Effector memory CD4-positive, alpha-beta T cell (primary cell): ENCODE measurements at regions not wholly inside any gene's neighbourhood (a gene's known extent, or its start where the extent isn't known, plus 50 kb on each side); places are given as distances from the start of the nearest gene placed in this dataset.

Source experiments
- DNase-seq, 3 donors: peaks; one replicate each; pipeline ENCODE4 v3.0.0-alpha.2; 2020
- H3K27ac ChIP-seq: 2 replicates; pipeline ENCODE4 v1.7.0; 2013; ENCODE audit warnings: mild to moderate bottlenecking, low read length, moderate library complexity; ENCODE audit not compliant: insufficient read depth, poor library complexity, severe bottlenecking
- H3K27me3 ChIP-seq: replicated peaks from 2 replicates; pipeline ENCODE4 v1.7.0; 2013; ENCODE audit warnings: mild to moderate bottlenecking, low read length; ENCODE audit not compliant: insufficient read depth, control insufficient read depth, poor library complexity, severe bottlenecking
- H3K36me3 ChIP-seq: 2 replicates; pipeline ENCODE4 v1.7.0; 2013; ENCODE audit warnings: mild to moderate bottlenecking, low read length, moderate library complexity; ENCODE audit not compliant: control insufficient read depth, insufficient read depth
- H3K4me1 ChIP-seq: 2 replicates; pipeline ENCODE4 v1.7.0; 2013; ENCODE audit warnings: low read length, mild to moderate bottlenecking; ENCODE audit not compliant: control insufficient read depth, insufficient read depth, poor library complexity, severe bottlenecking
- H3K4me3 ChIP-seq: 2 replicates; pipeline ENCODE4 v1.7.0; 2013; ENCODE audit warnings: low read length, low read depth, mild to moderate bottlenecking; ENCODE audit not compliant: insufficient read depth, poor library complexity, severe bottlenecking
- H3K9me3 ChIP-seq: 2 replicates; pipeline ENCODE4 v1.7.0; 2013; ENCODE audit warnings: mild to moderate bottlenecking, low read length, moderate library complexity; ENCODE audit not compliant: control insufficient read depth

DNA sequence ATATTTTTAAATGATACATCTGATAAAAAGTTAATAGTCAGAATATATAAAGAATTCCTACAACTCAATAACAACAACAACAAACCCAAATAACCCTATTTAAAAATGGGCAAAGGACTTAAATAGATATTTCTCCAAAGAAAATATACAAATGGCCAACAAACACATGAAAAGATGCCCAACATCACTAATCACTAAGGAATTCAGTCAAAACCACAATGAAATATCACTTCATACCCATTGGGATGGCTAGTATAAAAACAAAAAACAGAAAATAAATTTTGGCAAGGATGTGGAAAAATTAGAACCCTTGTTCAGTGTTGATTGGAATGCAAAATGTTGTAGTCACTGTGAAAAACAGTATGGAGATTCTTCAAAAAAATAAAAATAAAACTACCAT, 184.8 kb upstream of the RAB4A start:
- H3K27ac ChIP-seq: no peak overlapping the region
- H3K4me1 ChIP-seq: no peaks in the 10 kb centered on the region
- no peaks in the 10 kb centered on the region for H3K9me3 ChIP-seq
- no peaks in the 10 kb centered on the region for H3K27me3 ChIP-seq
- H3K4me3 ChIP-seq: no peak overlapping the region
- no peaks in the 10 kb centered on the region for H3K36me3 ChIP-seq
- no peak for DNase-seq

DNA sequence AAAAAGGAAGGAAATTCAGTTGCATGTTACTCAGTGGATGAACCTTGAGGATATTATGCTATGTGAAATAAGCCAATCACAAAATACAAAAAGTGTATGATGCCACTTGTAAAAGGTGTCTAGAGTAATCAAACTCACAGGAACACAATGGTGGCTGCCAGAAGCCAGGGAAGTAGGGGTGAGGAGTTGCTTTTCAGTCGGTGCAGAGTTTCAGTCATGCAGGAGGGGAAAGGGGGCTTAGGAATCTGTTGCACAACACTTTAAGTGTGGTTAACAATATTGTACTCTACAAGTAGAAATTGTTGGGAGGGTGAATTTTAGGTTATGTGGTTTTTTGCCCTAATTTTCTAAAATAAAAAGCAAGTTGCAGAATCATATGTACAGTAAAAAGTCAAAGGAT, 184.2 kb upstream of the RAB4A start:
- H3K4me1 ChIP-seq: no peaks in the 10 kb centered on the region
- H3K9me3 ChIP-seq: no peaks in the 10 kb centered on the region
- H3K36me3 ChIP-seq: no peaks in the 10 kb centered on the region
- DNase-seq: no peak
- no peak overlapping the region for H3K27ac ChIP-seq
- no peaks in the 10 kb centered on the region for H3K27me3 ChIP-seq
- no peak overlapping the region for H3K4me3 ChIP-seq

DNA sequence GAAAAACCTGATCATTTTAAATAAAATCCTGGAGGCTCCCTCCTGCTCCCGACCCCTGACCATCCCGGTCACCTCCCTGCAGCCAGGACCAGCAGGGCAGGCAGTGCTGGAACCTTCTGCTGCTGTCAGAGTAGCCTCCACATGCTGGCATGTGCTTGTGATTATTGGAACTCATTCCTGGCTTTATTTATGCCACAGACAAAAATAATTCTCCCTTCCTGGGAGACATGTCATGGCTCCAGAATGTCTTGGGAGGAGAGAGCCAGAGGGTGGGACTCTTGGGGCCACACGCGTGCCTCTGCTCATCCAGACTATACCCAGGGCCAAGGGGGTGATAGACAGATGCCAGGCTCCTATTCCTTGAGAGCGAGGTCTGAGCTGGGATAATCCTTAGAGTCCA, 183.6 kb upstream of the RAB4A start:
- Histone ChIP-seq H3K27ac (no peak overlapping the region), H3K4me1 (no peaks in the 10 kb centered on the region), H3K9me3 (no peaks in the 10 kb centered on the region), H3K36me3 (no peaks in the 10 kb centered on the region), H3K4me3 (no peak overlapping the region), H3K27me3 (no peaks in the 10 kb centered on the region)
- no peak for DNase-seq

DNA sequence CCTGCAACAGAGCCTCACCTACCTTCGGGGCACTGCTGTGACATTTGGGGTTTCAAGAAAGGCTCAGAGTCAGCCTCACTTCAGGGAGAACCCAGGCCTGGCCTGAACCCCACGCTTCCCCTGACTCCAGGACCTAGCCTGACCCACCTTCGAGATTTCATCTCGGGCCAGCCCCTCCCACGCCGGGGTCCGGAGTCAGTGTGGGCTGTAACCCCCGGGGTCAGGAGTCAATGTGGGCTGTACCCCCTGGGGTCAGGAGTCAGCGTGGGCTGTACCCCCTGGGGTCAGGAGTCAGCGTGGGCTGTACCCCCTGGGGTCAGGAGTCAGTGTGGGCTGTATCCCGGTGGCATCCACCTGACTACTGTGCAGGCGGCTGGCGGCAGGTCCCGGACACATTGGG, 183.0 kb upstream of the RAB4A start:
- Histone ChIP-seq H3K36me3 (no peaks in the 10 kb centered on the region), H3K27ac (no peak overlapping the region), H3K27me3 (no peaks in the 10 kb centered on the region), H3K9me3 (no peaks in the 10 kb centered on the region), H3K4me3 (no peak overlapping the region), H3K4me1 (no peaks in the 10 kb centered on the region)
- no peak for DNase-seq

DNA sequence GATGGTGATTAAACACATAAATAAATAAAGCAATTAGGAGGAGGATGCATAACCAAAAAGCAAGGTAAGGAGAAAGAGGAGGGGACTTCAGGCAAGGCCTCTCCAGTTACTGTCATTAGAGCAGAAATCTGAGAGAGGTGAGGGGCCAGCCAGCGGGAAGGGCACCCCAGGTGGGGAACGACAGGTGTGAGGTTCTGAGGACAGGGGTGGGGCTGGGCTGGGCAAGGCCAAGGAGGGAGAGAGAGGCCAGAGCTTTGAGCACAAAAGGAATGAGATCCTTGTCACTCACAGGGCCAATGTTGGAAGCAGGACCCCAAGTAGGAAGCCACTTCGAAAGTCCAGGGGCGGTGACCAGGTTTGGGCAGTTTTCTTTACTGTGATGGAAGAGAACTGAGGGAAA, 182.2 kb upstream of the RAB4A start:
- H3K27me3 ChIP-seq: no peaks in the 10 kb centered on the region

DNA sequence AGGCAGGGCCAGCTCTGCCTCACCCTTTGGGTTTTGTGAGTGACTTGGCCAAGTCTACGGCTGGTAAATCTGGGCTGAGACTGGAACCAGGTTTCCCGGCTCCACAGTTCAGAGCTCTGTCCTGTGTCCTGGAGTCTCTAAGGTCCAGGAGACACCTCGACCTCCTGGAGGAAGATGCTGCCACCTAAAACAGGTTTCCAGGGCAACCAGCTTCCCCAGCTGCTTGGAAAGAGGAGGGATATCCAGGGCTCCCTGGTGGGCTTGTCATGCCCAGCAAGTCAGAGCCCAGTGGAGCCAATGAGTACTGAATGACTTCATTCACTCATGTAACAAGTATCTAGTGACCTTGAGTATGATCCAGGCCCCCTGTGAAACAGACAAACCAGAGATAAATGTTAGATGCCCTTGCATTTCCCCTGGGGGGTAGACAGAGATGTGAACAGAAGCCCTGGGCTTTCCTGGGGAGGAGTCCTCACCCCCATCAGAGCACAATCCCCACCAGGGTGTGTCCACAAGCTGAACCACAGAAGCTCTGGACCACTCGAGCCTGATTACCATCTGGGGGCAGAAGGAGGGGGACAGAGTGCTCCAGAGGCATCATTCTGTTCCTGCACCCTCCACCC, 181.2 kb upstream of the RAB4A start:
- no peaks in the 10 kb centered on the region for H3K27me3 ChIP-seq
- H3K36me3 ChIP-seq: no peaks in the 10 kb centered on the region
- H3K27ac ChIP-seq: no peak overlapping the region
- H3K4me1 ChIP-seq: no peaks in the 10 kb centered on the region
- DNase-seq: no peak
- no peaks in the 10 kb centered on the region for H3K9me3 ChIP-seq
- no peak overlapping the region for H3K4me3 ChIP-seq

More for the DNA sequence above, 182.2 kb upstream of the RAB4A start:
- DNase-seq: no peak
- Histone ChIP-seq H3K4me1 (no peaks in the 10 kb centered on the region), H3K9me3 (no peaks in the 10 kb centered on the region), H3K27ac (no peak overlapping the region), H3K36me3 (no peaks in the 10 kb centered on the region), H3K4me3 (no peak overlapping the region)

DNA sequence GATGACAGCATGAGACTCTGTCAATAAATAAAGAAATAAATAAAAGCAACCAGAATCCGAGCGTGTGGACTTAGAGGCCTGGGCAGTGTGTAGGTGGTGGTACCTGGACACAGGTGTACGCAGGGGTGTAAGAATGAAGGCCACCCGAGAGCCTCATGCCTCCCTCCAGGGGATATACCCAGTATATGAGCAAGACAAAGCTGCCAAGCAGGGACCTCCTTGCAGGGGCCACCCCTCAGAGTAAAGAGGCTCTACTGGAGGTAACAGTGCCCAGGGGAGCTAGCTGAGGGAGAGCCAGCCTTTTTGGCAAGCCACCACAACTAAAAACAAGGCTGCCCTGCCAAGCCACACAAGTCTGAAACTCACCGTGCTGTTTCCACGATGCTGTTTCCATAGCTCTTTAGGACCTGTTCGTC, 179.2 kb upstream of the RAB4A start:
- no peak for DNase-seq
- H3K4me3 ChIP-seq: no peak overlapping the region
- no peaks in the 10 kb centered on the region for H3K27me3 ChIP-seq
- no peaks in the 10 kb centered on the region for H3K36me3 ChIP-seq
- H3K27ac ChIP-seq: no peak overlapping the region
- no peaks in the 10 kb centered on the region for H3K9me3 ChIP-seq
- H3K4me1 ChIP-seq: no peaks in the 10 kb centered on the region

DNA sequence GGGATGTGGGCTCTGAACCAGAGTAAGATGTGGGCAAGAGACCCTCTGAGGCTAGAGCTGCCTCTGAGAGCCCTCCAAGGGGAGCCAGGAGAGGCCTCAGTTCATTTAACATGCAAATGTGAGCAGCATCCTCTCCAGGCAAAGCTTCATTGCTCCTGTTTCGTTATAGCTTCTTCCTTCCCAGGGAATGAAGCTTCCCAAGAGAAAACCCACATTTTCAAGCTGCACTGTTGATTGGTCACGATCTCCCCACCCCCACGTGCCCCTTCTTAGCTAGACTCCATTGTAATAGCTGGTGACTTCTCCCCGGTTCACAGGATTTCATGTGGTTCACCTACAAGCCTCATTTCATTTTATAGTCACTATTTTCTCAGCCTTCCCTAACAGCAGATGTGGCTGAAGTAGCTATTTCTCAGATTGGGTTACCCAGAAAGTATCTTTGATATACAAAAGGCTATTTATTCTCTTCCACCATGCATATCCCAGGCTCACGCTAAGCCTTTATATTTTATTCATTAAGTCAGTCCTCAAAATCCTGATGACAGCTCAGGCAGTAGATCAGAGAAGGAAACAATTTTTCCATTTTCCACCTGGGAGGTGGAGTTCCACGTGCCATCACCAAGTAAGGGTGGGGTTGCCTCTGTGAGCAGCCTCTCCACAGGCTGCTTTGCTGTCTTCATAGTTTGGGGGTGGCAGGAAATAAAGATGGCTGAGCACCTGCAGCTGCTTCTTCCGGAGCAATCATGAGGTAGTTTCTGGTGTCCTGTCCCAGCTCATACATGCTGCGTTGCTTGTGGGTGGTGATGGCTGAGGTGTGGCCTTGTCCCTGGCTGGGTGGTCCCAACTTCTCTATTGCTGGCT, 178.3 kb upstream of the RAB4A start:
- Histone ChIP-seq H3K4me3 (no peak overlapping the region), H3K36me3 (no peaks in the 10 kb centered on the region), H3K27me3 (no peaks in the 10 kb centered on the region), H3K4me1 (no peaks in the 10 kb centered on the region), H3K27ac (no peak overlapping the region), H3K9me3 (no peaks in the 10 kb centered on the region)
- DNase-seq: no peak

DNA sequence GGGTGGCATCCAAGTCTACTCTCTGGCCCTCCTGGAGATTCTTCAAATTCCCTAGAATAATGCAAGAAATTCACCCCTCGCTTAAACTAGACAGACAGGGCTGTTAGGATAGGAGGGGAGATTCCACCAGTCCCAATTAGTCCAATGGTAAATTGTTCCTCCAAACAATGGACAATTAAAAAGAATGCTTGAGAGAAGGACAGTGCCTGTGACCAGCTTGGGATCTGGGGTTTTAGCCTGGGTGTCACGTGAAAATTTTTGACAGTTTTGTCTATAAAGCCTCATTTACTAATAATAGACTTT, 177.7 kb upstream of the RAB4A start:
- Histone ChIP-seq H3K4me1 (no peaks in the 10 kb centered on the region), H3K36me3 (no peaks in the 10 kb centered on the region), H3K27ac (no peak overlapping the region), H3K9me3 (no peaks in the 10 kb centered on the region), H3K4me3 (no peak overlapping the region), H3K27me3 (no peaks in the 10 kb centered on the region)
- DNase-seq: no peak

DNA sequence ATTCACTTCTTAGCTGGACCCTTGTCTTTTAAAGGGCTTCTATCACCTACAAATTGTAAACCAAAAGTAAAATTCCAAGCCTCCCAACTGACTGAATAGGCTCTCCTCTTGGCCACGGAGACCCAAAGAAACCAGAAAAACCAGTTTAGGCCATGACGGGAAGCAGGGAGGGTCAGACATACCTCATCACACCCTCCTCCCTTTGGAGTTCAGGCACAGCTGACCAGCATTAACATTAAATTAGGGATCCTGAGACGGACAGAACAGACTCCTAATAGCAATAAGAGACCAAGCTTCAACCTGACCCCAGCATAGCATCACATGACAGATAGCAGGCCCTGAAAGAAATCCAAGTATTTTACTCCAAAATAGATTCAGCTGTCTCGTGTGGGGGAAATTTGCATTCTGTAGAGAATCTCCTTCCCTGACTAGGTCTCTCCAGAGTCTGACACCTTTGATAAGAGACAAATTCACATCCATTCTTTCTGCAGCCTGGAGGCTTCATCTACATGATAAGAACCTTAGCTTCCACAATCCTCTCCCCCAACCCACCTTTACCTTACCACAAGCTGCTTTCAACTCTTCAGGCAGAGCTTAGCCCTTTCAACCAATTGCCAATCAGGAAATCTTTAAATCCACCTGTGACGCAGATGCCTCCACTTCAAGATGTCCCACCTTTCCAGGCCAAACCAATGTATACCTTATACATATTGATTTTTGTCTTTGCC, 177.1 kb upstream of the RAB4A start:
- no peak for DNase-seq
- H3K27ac ChIP-seq: no peak overlapping the region

More for the DNA sequence above, 177.1 kb upstream of the RAB4A start:
- Histone ChIP-seq H3K9me3 (no peaks in the 10 kb centered on the region), H3K27me3 (no peaks in the 10 kb centered on the region), H3K36me3 (no peaks in the 10 kb centered on the region), H3K4me1 (no peaks in the 10 kb centered on the region), H3K4me3 (no peak overlapping the region)
